ENCODE measurements at regions not wholly inside any gene's neighbourhood (a gene's known extent, or its start where the extent isn't known, plus 50 kb on each side); places are given as distances from the start of the nearest gene placed in this dataset.
"Not testable (repeated sequence)": the region's sequence is repeated elsewhere in the genome, so short reads cannot be mapped to it uniquely, and the experiment has no call there.

DNA sequence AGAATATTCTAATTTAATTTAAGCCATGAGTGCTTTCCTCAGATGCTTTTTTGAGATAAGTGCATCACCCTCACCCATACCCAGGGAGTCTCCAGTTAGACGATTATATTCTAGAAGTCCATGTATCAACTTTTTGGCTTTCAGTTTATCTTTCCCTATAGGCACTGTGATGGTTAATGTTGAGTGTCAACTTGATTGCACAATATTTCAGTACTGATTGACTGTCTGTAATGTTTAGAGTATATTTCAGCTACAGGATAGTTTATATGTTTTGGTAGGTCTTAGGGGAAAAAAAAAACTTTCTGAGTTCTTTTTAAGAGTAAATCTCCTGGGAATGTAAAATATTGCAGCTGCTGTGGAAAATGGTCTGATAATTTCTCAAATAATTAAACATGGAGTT lies 535.4 kb downstream of the ADRA2A start:
- FAIRE-seq, result no peak

DNA sequence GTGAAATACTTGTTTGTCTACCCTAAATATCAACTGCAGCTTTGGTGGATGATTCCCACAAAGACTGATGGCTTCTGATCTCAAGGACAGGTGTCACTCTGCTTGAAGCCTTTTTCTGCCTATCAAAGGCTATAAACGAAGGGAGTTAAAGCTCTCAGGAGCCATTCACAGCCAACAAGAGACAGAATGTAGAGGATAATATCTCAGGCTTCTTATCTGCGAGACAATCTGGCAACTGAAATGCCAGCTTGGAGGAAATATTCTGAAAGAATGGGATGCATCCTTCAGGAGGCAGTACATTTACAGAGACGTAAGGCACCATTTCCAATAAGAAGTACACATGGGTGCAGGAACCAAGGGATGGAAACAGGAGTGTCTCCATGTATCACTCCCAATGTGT lies 549.4 kb downstream of the GPAM start:
- no peak for FAIRE-seq

DNA sequence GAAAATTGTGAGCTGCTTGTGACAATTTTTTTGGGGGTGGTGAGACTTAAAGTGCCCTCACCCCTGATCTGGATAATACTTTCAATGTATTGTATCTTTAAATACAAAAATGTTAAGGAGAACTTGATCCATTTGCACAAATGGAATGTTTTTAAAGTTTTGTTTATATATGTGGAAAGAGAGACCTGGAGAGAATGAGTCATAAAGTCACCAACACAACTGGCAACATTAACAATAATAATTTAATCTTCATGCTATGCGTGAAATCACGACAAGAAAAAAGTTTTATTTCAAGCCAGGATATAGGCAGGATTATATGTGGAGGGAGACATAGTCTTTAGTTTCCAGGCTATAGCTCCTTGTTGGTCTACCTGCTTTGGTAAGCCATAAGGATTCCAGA lies 537.5 kb downstream of the GPAM start:
- no peak for FAIRE-seq

DNA sequence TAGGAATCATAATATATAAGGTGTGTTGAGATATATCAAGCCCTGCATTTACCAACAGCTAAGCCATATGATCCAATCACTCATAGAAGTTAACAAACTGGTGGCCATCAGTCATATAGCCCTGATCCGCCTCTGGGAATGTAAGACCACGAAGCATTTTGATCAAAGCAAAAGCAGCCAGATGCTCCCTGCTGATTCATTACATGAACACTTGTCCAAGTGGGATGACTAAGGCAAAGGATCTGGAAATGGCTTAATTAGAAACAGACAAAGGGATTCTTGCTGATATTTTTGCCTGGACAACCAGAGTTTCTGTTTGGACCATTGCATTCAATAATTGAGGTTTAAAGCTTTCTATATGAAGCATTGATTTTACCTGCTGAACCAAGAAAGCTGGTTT lies 535.5 kb downstream of the GPAM start:
- FAIRE-seq, result no peak

DNA sequence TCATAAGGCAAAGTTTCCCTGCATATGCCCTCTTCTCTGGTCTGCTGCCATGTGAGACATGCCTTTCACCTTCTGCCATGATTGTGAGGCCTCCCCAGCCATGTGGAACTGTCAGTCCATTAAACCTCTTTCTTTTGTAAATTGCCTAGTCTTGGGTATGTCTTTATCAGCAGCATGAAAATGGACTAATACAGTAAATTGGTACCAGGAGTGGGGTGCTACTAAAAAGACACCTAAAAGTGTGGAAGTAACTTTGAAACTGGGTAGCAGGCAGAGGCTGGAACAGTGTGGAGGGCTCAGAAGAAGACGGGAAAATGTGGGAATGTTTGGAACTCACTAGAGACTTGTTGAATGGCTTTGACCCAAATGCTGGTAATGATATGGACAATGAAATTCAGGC lies 534.5 kb downstream of the GPAM start:
- FAIRE-seq, result not testable (repeated sequence)

DNA sequence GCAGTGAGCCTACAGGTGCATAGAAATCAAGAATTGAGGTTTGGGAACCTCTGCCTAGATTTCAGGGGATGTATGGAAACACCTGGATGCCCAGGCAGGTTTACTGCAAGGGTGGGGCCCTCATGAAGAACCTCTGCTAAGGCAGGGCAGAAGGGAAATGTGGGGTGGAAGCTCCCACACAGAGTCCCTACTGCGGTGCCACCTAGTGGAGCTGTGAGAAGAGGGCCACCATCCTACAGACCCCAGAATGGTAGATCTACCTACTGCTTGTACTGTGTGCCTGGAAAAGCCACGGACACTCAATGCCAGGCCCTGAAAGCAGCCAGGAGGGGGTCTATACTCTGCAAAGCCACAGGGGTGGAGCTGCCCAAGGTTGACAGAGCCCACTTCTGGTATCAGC lies 533.5 kb downstream of the GPAM start:
- no peak for FAIRE-seq

DNA sequence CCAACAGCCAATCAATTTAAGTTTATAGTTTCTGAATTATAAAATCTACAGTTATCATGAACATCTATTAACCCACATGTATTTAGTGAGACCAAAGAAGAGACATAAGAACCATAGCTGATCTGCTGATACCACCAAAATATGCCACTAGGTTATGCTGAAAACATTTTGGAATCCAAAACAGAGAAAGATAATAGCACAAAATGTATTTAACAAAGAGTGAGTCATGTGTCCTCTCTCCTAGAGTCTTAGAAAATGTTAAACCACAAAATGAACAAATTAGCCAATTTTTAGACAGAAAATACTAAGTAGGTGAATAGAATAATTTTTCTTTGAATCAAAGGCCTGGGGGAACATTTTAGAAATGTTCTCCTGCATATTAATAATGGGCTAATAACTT lies 527.5 kb downstream of the GPAM start:
- no peak for FAIRE-seq

DNA sequence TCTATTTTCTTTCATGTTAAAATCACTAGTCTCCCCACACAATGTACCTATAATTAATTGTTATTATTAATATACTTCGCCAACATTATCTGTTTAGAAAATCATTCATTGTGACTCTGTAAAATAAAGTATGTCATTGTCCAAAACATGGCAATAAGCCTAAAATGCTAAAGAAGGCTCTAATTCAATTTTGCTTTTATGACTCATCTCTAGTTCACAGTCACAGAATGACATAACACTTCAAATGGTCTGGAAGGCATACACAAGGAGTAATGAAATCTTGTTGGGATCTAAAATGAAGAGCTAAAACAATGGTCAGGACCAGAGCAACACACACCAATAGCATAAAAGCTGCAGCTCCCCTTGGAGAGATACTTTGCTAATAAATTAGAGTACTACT lies 505.8 kb downstream of the GPAM start:
- FAIRE-seq, result no peak

DNA sequence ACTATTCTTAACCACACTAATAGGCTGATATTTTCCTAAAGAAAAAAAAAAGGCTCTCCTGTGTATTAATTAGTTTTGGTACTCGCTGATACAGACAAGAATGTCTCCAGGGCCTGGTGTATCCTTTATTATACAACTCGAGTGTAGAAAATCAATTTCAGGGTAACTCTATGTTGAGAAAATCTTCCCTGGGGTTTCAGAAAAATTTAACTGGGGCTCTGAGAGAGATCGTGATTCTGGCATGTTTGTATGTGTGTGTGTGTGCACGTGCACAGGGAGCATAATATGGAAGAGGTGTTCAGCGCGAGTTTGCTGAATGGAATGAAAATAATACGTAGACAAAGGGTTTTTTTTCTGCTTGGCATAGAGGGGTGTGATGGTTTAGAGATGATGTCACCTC lies 496.8 kb downstream of the GPAM start:
- no peak for FAIRE-seq

DNA sequence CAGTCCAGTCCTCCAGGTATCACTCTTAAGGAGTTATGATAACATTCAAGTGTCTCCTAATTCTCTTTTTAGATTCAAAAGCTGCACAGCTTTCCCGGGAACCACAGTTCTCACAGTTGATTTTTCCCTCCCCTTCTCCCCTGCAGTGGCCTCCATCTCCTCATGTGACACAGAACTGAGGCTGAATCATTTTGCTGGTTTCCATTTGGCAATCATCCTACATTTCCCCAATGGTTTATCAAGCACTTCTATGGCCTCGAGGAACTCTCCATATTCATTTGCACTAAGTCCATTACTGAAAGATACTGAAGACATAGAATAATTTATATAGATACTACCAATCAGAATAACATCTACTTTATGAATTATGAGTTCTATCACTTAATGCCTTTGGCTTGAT lies 484.9 kb downstream of the GPAM start:
- FAIRE-seq, result no peak

DNA sequence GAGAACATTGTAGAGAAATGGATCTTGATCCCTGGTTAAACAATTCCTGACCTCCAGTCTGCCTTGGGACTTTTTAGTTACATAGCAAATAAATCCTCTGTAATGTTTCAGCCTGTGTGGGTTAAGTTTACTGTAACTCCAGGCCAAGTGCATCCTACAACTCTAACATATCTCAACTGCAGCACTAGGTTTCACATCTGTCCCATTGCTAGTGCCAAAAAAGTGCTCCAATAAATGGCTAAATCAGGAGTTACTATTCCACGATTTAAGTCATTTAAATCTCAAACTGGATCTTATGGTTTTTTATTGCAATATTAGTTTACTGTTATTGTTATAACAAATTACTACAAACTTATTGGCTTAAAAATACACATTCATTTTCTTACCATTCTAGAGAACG lies 479.6 kb downstream of the GPAM start:
- FAIRE-seq, result no peak

DNA sequence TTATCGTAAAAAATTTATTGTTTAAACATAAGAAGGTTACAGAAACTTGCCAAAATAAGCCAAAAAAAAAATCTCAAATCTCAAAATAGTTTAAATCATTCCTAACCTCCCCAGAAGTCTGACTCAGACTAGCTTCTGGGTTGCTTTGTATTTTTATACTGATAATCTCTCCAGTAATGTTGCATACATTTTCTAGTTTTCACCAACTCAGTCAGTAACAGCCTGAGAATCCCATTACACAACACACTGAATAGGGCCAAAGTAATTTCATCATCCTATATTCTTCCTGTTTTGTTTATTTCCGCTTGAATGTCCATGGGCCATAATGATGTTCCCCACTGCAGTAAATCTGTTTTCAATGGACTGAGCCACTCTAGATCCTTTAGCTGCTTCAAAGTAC lies 478.5 kb downstream of the GPAM start:
- FAIRE-seq, result no peak

DNA sequence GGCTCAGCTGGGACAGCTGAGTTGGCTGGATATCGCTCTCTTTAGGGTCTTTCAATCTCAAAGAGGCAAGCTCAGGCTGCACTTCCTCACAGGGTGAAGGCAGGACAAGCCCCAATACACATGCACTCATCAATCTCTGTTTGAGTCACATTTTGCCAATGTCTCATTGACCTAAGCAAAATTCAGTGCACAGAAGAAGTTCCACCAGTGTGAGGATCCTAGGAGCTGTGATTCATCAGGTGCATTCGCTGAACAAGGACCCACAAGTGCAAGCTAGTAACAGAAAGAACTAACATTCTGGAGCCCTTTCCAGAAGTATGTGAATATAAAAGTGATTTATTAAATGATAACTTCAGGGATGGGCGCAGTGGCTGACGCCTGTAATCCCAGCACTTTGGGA lies 477.2 kb downstream of the GPAM start:
- no peak for FAIRE-seq

DNA sequence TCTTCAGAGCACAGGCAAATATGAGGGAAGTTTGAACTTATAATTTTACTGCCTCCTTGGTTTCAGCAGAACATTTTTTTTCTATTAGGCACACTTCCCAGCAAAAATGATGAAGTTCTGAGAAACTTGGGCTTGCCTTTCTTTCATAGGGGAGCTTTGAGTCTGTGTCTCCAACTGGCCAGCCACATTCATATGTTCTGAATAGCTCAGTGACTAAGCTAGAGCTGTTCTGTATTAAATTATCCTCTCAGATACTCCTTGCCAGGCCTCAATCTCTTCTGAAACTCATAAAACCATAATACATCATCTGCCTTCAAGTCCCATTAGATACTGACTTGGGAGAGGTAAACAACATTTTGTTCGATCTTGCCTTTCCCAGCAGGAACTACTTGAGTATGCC lies 476.5 kb downstream of the GPAM start:
- no peak for FAIRE-seq

DNA sequence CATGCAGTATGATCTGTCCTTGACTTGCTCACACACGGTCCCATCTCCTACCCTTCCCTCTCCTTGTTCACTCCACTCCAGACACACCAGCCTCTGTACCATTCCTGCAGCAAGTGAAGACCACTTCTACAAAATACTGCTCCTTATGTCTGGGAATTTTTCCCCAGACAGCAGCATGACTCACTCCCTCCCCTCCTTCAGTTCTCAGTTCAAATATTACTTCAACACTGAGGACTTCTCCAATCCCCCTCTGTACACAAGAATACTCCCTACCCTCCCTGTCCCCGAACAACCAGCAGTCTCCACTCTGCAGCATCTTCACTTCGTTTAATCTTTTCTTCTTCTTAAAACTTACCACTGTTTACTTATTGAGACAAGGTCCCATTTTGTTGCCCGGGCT lies 474.0 kb downstream of the GPAM start:
- no peak for FAIRE-seq

DNA sequence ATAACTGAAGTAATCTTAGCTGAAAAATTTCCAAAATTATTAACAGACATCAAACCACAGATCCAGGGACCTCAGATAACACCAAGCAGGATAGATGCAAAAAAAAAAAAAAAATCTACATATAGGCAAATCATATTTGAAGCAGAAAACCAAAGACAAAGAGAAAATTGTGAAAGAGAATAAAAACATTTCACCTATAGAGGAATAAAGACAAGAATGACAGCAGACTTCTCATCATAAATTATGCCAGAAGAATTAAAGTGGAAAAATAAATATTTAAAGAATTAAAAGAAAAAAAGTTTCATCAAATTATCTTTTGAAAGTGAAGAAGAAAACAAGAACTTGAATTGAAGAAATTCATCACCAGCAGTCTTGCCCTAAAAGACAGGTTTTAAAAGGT lies 467.5 kb downstream of the GPAM start:
- no peak for FAIRE-seq

DNA sequence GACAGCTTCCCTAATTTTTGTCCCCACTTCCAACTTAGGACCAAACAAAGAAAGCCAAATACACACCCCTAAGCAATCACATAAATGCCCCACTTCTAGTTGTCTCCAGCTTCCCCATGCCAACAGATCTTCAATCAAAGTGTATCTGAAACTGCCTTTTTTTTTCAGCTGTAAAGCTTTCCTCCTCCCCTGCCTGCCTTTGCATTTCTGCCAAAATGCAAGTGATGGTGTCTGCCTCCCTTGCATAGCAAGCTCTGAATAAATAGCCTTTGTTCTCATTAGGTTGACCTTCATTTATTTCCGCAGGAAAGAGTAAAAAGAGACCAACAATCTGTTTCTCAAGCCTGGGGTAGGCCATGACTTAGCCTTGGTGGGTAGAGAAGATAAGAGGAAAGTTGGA lies 459.4 kb downstream of the GPAM start:
- FAIRE-seq, result no peak

DNA sequence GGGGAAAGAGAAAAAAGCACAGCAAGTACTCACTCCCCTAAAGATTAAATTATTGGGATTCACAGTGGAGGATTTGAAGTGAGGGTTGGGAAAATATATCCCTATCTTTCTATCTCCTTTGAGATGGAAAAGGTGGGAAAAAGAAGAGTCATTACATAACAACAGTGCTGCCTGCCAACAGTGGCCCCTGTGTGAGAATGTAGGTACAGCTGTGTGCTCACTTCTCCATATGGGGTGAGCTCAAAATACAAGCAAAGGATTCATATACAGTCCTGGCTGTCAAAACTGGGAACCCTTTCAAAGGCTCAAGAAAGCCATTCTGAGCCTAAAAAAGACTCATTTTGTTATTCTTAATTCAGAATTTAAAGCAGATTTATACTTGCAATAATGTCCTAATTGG lies 458.5 kb downstream of the GPAM start:
- no peak for FAIRE-seq

DNA sequence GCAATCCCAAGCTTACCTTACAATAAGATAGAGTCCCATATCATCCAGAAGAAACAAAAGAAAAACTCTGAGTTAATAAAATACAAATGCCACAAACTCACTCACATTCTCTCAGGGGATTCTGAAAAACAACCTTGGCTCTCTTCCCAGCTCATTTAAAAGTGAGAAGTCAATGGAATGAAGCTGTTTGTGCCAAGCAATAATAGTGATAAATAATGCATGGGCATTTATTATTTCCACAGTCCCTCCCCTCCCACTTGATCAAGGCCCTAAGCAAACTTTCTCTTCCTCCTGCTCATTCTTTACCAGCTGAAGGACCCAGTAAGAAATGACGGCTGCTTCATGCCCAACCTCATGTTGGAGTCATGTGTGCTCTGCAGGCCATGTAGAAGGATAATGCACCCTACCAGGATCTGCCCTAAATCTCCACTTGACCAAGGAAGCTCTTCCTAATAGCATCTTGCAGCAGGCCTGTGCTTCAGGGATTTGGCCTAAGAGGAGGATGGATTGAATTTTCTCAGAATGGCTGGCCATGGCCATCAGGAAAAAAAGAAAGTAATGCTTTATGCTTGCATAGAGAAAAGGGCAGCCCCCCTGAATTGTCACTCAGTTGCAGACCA lies 451.3 kb downstream of the GPAM start:
- no peak for FAIRE-seq

DNA sequence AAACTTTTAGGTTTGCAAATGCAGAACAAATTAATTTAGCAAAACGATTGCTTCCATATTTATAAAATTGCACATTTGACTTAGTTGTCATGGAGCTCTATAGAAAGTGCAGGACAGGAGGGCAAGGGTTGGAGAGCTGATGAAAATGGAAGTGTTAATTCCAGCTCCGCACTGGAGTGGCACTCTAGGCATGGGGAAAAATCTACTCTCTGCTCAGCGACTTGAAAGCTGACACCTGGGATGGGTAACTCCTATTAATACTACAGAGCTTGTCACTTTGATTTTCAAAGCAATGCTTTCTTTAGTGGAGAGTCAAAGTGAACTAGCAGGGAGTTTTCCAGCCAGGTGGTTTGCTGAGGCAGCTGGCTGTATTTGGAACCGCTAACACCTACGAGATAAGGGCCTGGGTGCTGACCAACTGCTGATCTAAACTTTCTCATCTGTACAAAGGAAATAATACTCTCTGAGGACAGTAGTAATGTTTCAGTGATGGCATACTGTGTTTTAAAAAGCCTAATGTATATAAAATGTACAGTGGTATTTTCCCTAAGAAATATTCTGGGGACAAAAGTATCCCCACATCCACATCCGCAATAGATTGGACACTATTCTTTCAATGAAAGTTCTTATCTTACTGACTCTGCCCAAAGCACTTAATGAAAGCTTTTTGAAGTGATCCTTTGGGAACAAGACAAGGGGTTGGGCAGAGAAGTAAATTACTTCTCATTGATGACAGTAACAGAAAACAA lies 444.3 kb downstream of the GPAM start:
- no peak for FAIRE-seq

DNA sequence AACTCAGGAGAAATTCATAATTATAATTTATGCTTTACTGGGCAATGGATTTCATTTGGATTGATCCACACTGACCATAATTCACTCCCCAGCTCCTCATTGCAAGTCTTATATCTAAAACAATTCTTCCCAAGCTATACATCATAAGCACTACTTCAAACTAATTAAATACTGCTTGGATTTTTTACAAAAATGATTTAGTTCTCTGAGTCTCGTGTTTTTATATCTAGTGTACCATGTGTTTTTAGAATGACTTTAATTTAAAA lies 443.8 kb downstream of the GPAM start:
- FAIRE-seq, result no peak

DNA sequence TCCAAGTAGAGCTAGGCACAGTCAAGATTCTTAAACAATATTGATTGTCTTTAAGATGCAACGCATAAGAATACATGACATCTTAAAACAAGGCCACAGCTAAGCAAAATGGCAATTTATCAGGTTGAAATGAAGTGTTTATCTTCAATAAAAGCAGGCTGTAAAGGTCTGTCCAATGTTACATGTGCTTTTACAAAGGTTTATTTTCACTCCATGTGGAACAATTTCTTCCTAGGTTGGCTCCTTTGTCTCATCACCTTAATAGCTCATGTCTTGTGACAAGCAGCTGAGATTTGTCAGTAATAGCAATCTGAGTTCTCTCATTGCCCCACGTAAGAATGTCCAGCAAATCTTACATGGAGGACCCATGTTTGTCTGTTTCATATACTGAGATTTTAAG lies 437.6 kb downstream of the GPAM start:
- no peak for FAIRE-seq

DNA sequence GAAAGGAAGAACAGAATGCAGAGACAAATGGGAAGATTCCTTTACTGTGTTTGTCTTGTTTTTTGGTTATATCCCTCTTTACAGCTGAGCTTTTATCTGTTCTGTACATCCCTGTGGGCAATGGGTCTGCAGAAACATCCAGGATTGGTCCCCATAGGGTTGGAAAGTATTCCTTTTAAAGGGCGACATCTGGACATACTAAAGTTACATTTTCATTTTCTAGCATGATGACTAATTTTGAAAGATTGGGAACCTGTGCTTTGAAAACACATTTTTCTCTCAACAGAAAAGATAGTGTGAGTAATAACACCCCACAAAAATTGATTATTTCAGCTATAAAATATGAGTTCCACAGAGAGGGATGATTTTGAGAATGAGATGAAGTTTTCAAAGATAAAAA lies 435.8 kb downstream of the GPAM start:
- FAIRE-seq, result no peak

DNA sequence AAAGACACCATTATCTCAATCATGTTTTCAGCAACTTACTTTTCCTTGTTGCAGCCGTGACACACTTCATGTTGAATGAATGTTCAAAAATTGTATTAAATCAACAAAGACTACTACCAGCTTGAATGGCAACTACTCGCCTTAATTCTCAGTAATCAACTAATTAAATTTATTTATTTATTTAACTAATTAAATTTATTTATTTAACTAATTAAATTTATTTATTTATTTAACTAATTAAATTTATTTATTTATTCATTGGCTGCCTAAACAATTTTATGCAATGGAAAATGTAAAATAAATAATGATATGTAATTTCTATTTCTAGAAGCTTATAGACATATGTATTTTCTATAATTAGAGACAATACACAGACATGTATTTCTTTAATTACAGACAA lies 435.4 kb downstream of the GPAM start:
- peak; percentile 90 for FAIRE-seq

DNA sequence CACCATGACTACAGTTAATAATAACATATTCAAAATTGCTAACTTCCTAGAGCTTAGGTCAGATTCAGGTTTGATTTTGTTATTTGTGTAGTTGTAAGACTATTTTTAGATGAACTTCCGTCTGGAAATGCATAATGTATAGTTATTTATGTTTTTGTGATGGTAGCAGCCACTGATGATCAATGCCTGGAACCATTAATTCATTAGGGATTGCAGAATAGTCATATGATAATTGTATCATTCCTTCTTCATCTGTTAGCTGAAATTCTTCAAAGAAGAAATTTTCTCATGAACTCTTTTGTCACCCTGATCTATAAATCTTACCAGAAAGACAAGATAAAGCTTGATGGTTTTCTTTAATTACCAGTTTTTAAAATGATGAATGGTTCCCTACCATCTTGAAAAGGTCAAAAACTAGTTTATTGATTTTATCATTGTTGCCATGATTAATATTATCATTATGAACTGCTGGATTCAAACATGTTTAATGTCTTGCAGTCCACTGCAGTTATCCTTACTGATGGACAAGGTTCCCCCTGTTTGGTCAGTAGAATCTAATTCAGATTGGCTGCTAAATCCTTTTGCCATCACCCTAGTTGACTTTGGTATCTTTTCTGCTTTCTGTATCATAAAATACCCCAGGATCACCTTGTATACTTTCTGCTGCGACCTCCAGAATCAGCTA lies 433.3 kb downstream of the GPAM start:
- FAIRE-seq, result no peak

Measured in colon (tissue), 2 donors.